Endodermal cell (in vitro differentiated cells): ENCODE measurements at regions not wholly inside any gene's neighbourhood (a gene's known extent, or its start where the extent isn't known, plus 50 kb on each side); places are given as distances from the start of the nearest gene placed in this dataset.

ENCODE experiments used
- DNase-seq: peaks from one replicate; pipeline ENCODE4 v3.0.0-alpha.2; 2017
- H3K27ac ChIP-seq: 2 replicates; pipeline ENCODE4 v1.5.1; 2013; ENCODE audit warnings: mild to moderate bottlenecking, low read depth, low read length, moderate library complexity
- H3K27me3 ChIP-seq: 2 replicates; pipeline ENCODE4 v1.6.1; 2013; ENCODE audit warnings: mild to moderate bottlenecking, low read length, moderate library complexity; ENCODE audit not compliant: insufficient read depth, control insufficient read depth, poor library complexity, severe bottlenecking
- H3K36me3 ChIP-seq: 2 replicates; pipeline ENCODE4 v1.7.0; 2013; ENCODE audit warnings: mild to moderate bottlenecking, low read length, moderate library complexity; ENCODE audit not compliant: control insufficient read depth, insufficient read depth
- H3K4me1 ChIP-seq: one replicate; pipeline ENCODE4 v1.7.0; 2013; ENCODE audit warnings: low read length; ENCODE audit not compliant: control insufficient read depth, insufficient read depth
- H3K4me3 ChIP-seq: 2 replicates; pipeline ENCODE4 v1.5.1; 2013; ENCODE audit warnings: mild to moderate bottlenecking, low read length, moderate library complexity
- H3K9ac ChIP-seq: 2 replicates; pipeline ENCODE4 v1.6.1; 2013; ENCODE audit warnings: mild to moderate bottlenecking, low read length, moderate library complexity; ENCODE audit not compliant: poor library complexity, severe bottlenecking; ENCODE audit errors: extremely low read depth
- H3K9me3 ChIP-seq: 2 replicates; pipeline ENCODE4 v1.6.1; 2013; ENCODE audit warnings: mild to moderate bottlenecking, low read length, moderate library complexity; ENCODE audit not compliant: control insufficient read depth
- H3K27ac Mint-ChIP-seq: 2 replicates; pipeline ENCODE4 v1.8.0; 2020; ENCODE audit warnings: mixed read lengths
- H3K27me3 Mint-ChIP-seq: 2 replicates; pipeline ENCODE4 v1.8.0; 2021; ENCODE audit warnings: mild to moderate bottlenecking, mixed read lengths; ENCODE audit not compliant: insufficient read depth
- H3K36me3 Mint-ChIP-seq: 2 replicates; pipeline ENCODE4 v1.8.0; 2020; ENCODE audit warnings: low read depth, mixed read lengths
- H3K4me1 Mint-ChIP-seq: 2 replicates; pipeline ENCODE4 v1.8.0; 2020; ENCODE audit warnings: mixed read lengths
- H3K4me3 Mint-ChIP-seq: 2 replicates; pipeline ENCODE4 v1.8.0; 2020; ENCODE audit warnings: mild to moderate bottlenecking, moderate library complexity, mixed read lengths
- H3K9me3 Mint-ChIP-seq: 2 replicates; pipeline ENCODE4 v1.8.0; 2020; ENCODE audit warnings: mild to moderate bottlenecking, mixed read lengths
- CTCF ChIP-seq: fragments of 200-600 bp; sonication (generic); conservative IDR thresholded peaks from 2 replicates; pipeline ENCODE4 v1.5.0; 2021; ENCODE audit warnings: antibody characterized with exemption, mild to moderate bottlenecking
- WGBS, 2 experiments: methylation state at CpG; one replicate each; pipeline versions ENCODE4 v1.1.5 to v1.1.7; 2013; ENCODE audit warnings: missing lambda C conversion rate in 2 of 2, mixed read lengths in 1 of 2; ENCODE audit not compliant: insufficient coverage in 1 of 2, insufficient read length in 1 of 2; 5-methylcytosine and 5-hydroxymethylcytosine counted together

GRCh38 chrX:46235778-46236177 is 309.4 kb downstream of the ZNF674 start:
- 100% methylated on average over 4 of the region's 4 CpGs; no CpG with 5 or more reads in 1 of the 2 experiments for WGBS, 2 experiments
- H3K4me1 Mint-ChIP-seq, result no peaks in the 10 kb centered on the region
- no peak overlapping the region for H3K9ac ChIP-seq
- H3K4me1 ChIP-seq, result no peaks in the 10 kb centered on the region
- H3K27ac ChIP-seq, result no peak overlapping the region
- H3K27me3 ChIP-seq, result no peaks in the 10 kb centered on the region
- H3K36me3 ChIP-seq, result no peaks in the 10 kb centered on the region
- no peaks in the 10 kb centered on the region for H3K9me3 ChIP-seq
- DNase-seq, result no peak
- H3K4me3 Mint-ChIP-seq, result no peak overlapping the region
- no peak overlapping the region for H3K4me3 ChIP-seq
- no peaks in the 10 kb centered on the region for H3K27me3 Mint-ChIP-seq
- H3K9me3 Mint-ChIP-seq, result peaks cover 64% of the 10 kb centered on the region
- TF ChIP-seq CTCF, result no peak
- no peak overlapping the region for H3K27ac Mint-ChIP-seq
- H3K36me3 Mint-ChIP-seq, result no peaks in the 10 kb centered on the region

- H3K4me3 ChIP-seq, result no peak overlapping the region
- H3K4me3 Mint-ChIP-seq, result no peak overlapping the region
Measured at GRCh38 chrX:46234775-46235174, 310.4 kb downstream of the ZNF674 start.

GRCh38 chrX:46228389-46228788 is 316.8 kb downstream of the ZNF674 start:
- Mint-ChIP-seq H3K4me1 (no peaks in the 10 kb centered on the region), H3K27me3 (no peaks in the 10 kb centered on the region), H3K36me3 (no peaks in the 10 kb centered on the region), H3K9me3 (peaks cover 47% of the 10 kb centered on the region), H3K27ac (no peak overlapping the region), H3K4me3 (no peak overlapping the region)
- no peaks in the 10 kb centered on the region for H3K4me1 ChIP-seq
- TF ChIP-seq CTCF, result no peak
- no peak overlapping the region for H3K4me3 ChIP-seq
- WGBS, 2 experiments, result 100% methylated on average over 3 of the region's 6 CpGs; no CpG with 5 or more reads in 1 of the 2 experiments
- no peak for DNase-seq
- no peaks in the 10 kb centered on the region for H3K36me3 ChIP-seq
- no peak overlapping the region for H3K27ac ChIP-seq
- peaks cover 5% of the 10 kb centered on the region for H3K9me3 ChIP-seq
- no peak overlapping the region for H3K9ac ChIP-seq
- no peaks in the 10 kb centered on the region for H3K27me3 ChIP-seq

More at GRCh38 chrX:46234775-46235174, 310.4 kb downstream of the ZNF674 start:
- peaks cover 55% of the 10 kb centered on the region for H3K9me3 Mint-ChIP-seq
- Histone ChIP-seq H3K27ac (no peak overlapping the region), H3K27me3 (no peaks in the 10 kb centered on the region), H3K36me3 (no peaks in the 10 kb centered on the region), H3K9me3 (no peaks in the 10 kb centered on the region), H3K4me1 (no peaks in the 10 kb centered on the region), H3K9ac (no peak overlapping the region)
- no peak for DNase-seq
- H3K27me3 Mint-ChIP-seq, result no peaks in the 10 kb centered on the region
- no peaks in the 10 kb centered on the region for H3K36me3 Mint-ChIP-seq
- WGBS, 2 experiments, result 95% methylated on average over 1 of the region's 2 CpGs; no CpG with 5 or more reads in 1 of the 2 experiments
- TF ChIP-seq CTCF, result no peak
- no peaks in the 10 kb centered on the region for H3K4me1 Mint-ChIP-seq
- no peak overlapping the region for H3K27ac Mint-ChIP-seq
